ENCODE measurements at regions not wholly inside any gene's neighbourhood (a gene's known extent, or its start where the extent isn't known, plus 50 kb on each side); places are given as distances from the start of the nearest gene placed in this dataset.
"Not testable (repeated sequence)": the region's sequence is repeated elsewhere in the genome, so short reads cannot be mapped to it uniquely, and the experiment has no call there.

- DNase-seq = no peak
Measured at GRCh38 chr6:99219788-99220187, 129.7 kb downstream of the FAXC start.

GRCh38 chr6:99216959-99217358, 132.5 kb downstream of the FAXC start:
- no peak for DNase-seq

DNA sequence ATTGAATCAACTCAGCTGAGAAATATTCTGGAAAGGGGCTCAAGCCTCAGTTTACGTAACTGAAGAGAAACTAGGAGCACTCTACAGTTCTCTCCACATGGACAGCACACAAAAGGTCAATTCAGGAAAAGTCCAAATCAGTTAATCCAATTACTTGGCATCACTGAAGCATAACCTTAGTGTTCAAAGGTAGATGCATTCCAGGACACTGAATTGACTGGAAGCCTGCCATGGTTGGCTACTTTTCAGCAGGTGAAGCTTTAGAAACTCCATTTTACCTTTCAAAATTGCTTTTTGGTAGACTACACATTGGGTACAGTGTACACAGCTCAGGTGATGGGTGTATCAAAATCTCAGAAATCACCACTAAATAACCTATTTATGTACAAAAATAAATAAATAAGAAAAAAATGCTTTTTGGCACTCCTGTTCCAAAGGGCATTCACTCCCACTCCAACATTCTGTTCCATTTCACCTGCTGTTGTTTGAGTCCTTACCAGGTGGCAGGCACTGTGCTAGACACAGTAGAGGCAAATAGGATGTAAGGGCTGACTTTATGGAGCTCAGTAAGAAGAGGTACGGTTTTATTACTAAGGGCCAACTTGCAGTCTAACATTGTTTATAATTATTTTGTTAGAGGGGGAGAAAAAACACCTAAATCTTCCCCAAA, 153.4 kb downstream of the FAXC start:
- DNase-seq = no peak

GRCh38 chr6:99192561-99192960, 156.9 kb downstream of the FAXC start:
- DNase-seq = no peak

DNA sequence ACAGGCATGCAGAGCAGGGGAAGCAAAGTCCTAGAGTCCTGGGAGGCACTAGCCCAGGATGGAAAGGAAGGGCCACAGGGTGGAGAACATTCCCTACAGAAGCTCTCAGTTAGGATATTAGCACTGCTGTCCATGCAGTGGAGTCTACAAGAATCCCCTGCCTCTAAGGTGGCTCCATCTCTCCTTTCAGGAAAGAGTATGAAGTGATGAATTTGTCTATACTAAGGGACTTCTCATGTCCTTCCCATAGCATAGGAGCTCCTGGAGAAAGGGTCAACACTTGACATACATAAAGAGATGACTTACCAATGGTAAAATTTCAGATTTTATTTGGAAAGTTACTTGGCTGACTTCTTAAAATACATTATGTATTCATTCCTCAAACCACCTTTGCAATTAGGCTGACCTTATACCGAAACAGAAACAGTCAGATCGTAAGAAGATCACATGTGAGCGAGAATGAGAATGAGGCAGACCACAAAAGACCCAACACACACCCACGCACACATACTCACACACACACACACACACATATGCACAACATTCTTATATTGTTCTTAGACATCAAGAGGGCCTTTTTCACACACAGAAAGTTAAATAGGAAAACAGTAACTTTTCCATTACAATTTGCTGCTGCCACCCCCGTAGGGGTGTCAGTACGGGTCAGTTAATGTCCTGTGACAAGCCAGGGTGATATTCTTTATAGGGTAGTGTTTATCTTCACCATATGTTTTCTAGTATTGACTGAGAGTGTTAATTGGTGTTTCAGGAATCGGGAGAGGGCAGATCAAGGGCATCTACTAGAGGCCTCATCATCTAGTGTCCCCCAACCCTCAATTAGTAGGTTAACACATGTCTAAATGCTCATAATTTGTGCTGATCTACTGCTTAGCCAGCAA, 159.4 kb downstream of the FAXC start:
- no peak for DNase-seq

DNA sequence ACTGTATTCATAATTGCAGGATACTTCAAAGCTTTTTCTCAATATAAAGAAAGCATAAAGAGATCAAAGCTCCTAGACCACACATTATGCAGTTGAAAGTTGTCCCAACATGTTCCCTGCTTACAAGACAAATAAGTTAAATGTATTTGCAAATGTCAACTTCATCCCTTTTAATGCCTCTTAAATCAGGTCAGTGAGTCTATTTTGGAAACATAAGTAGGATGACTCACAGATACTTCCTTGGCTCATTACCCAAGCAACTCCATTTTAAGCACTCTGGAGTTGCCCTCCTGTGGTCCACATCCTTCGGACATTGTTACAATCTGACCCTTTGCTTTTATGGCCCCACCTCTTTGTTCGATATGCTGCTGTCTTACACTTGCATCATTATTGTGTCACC, 162.0 kb downstream of the FAXC start:
- DNase-seq = no peak

- no peak for DNase-seq
Measured at GRCh38 chr6:99186417-99186816, 163.1 kb downstream of the FAXC start.

DNA sequence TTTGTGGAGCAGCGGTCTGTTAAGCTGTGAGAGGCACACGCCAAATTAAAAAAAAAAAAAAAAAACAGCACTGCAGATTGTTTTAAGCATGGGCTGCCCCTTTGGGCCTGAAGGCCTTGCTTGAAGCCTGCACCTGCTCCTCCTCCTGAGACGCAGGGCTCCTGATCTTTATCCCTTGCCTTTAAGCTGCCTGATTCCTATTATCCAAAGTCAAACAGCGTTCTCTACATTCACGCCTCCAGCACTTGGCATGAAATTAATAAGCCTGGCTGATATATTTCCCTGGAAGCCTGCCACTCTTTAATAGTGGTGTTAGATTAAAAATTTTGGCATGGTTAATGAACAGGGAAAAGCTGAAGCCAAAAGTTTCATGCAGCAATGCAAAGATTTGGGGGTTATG, 163.9 kb downstream of the FAXC start:
- DNase-seq = no peak

DNA sequence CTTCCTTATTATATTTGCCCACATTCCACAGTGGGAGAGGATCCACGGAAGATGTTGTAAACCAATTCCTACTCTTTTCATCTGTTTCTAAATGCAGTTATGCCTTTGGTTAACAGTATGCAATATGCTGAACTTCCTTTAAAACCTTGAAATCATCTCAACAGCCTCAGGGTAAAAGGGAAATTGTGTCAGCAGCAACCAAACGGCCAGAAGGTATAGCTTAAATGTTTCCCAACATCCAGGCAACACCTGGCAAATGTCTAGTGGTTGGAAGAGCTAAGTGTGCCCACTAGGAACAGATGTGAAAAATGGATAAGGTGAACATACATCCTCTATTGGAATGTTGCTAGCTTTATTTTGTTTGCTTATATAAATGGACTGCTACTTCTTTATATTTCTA, 164.8 kb downstream of the FAXC start:
- no peak for DNase-seq

GRCh38 chr6:99183066-99183465, 166.4 kb downstream of the FAXC start:
- DNase-seq = no peak

GRCh38 chr6:99181174-99181573, 168.3 kb downstream of the FAXC start:
- no peak for DNase-seq

GRCh38 chr6:99178168-99178567, 171.3 kb downstream of the FAXC start:
- DNase-seq = no peak

DNA sequence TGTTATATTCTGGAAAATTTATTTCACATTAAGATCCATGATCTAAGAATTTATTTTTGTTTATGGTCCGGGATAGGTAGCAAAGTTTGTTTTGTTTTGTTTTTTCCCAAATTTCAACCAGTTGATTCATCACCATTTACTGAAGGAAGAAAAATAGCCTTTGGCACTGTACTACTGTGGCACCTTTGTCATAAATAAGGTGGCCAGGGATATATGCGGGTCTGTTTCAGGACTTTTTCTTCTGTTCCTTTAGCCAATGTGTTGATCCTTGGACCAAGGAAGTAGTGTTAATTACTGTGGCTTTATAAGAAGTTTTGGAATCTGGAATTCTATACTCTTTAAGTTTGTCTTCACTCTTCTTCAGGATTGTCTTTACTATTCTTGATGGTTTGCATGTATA, 171.7 kb downstream of the FAXC start:
- DNase-seq = no peak

GRCh38 chr6:99165838-99166237, 183.6 kb downstream of the FAXC start:
- no peak for DNase-seq

GRCh38 chr6:99152347-99152643, 197.2 kb downstream of the FAXC start:
- DNase-seq = no peak

GRCh38 chr6:99151634-99152346, 197.7 kb downstream of the FAXC start:
- no peak for DNase-seq

DNA sequence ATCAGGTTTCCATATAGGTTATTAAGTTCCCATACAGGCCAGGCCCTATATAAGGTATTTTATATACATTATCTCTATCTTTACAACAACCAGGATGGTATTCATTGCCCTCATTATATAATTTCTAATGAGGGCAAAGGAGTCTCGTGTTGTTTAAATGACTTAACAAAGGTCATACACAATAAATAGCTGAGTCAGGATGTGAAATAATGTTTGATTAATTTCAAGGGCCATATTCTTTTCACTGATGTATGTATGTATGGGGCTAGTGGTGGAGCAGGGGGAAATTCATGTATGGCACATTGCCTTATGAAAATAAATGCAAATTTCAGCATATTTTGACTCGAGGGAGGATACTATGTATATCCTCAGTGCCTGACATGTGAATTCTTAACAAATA, 200.7 kb downstream of the FAXC start:
- DNase-seq = no peak

DNA sequence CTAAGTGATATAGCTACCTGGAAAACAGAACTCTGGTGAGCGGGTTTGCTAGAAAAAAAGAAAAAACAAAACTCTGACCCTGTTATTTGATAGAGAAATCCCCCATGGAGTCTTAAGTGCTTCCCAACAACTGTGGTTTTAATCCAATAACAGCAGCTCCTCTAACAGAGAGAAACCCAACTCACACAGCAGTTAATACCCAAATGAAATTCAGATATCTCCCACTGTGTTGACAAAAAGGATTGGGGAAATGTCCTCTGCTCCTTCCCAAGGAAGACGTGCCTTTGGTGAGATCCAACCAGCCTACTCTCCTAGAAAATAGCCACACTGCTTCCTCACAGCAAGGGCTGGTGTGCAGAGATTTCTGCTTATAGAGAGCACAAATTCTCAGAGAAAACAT, 200.4 kb upstream of the FBXL4 start:
- DNase-seq = no peak

- no peak for DNase-seq
Measured at GRCh38 chr6:99147206-99147605, 199.5 kb upstream of the FBXL4 start.

DNA sequence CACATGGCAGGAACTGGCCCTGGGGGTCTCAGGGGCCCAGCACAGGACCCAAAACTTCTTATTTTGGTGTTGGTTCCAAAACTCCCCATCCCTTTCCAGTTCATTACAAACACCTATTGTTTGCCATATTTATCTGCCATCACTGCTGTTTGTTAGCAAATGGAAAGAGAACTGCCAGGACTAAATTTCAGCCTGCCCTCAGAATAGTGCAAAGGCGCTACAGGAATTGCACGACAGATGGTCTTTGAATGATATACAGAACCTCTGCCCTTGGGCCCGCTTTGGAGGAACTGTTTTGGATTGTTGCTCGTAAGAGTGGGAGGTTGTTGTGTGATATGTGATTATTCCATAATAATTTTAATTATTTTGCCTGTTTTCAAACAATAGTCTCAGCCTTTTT, 199.0 kb upstream of the FBXL4 start:
- DNase-seq = no peak

DNA sequence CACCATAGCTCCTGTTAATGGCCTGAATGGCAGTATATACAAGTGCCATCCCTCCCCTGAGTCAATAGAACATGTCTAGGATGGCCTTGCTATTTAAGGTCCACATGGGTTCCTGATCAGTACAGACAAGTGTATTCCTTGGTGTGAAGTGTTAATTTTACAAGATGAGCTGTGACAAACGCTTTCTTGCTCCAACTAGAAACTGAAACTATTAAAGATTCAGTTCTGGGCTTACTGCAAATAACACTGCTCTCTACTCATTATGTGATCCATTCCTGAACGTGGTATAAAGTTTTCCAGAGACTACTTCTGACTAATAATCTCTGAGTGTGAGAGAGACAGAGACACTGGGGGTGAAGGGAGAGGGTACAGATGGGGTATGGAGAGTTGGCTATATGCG, 198.0 kb upstream of the FBXL4 start:
- DNase-seq = no peak

- no peak for DNase-seq
Measured at GRCh38 chr6:99143108-99143861, 195.5 kb upstream of the FBXL4 start.

GRCh38 chr6:99141906-99142305, 194.2 kb upstream of the FBXL4 start:
- DNase-seq = not testable (repeated sequence)

Data from HCEC 1CT (cell line).